ENCODE measurements at regions not wholly inside any gene's neighbourhood (a gene's known extent, or its start where the extent isn't known, plus 50 kb on each side); places are given as distances from the start of the nearest gene placed in this dataset.

DNA sequence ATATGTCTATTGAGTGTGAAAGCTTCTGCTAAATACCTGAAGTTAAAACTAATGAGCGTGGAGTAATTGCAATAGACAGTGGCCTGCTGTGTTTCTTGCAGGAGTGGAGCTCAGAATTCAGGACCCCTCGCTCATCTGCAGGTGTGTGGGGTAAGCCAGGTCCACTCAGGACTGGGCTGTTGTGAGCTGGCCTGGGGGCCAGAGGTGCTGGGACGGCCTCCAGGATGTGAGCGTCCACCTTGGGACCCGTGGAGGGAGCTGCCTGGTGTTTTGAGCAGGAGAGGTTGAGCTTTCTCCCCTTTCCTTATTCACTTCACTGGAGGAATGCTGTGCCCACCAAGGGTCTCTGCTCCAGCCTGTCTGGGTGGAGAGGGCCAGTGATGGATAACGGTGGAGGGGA lies 681.2 kb downstream of the BRD1 start:
- H3K27me3 ChIP-seq (ENCODE audit: control insufficient read depth in 5 of 5, insufficient read depth in 4 of 5, low read length in 5 of 5) = peaks cover 8 to 44% (median 25%) of the 10 kb centered on the region in 5 donors
- H3K27ac ChIP-seq (ENCODE audit: low read depth, low read length) = no peak overlapping the region
- peaks cover 0 to 2% (median 0%) of the 10 kb centered on the region in 5 donors for H3K9me3 ChIP-seq (ENCODE audit: control insufficient read depth in 5 of 5, low read length in 5 of 5)
- H3K4me3 ChIP-seq (ENCODE audit: low read depth in 1 of 5, low read length in 5 of 5) = no peak overlapping the region
- H3K36me3 ChIP-seq (ENCODE audit: control insufficient read depth in 5 of 5, insufficient read depth in 5 of 5, low read length in 5 of 5) = no peaks in the 10 kb centered on the region
- H3K4me1 ChIP-seq (ENCODE audit: control insufficient read depth in 5 of 5, insufficient read depth in 5 of 5, low read length in 5 of 5) = no peaks in the 10 kb centered on the region
- no peak overlapping the region for H3K9ac ChIP-seq (ENCODE audit: low read length in 5 of 5)

DNA sequence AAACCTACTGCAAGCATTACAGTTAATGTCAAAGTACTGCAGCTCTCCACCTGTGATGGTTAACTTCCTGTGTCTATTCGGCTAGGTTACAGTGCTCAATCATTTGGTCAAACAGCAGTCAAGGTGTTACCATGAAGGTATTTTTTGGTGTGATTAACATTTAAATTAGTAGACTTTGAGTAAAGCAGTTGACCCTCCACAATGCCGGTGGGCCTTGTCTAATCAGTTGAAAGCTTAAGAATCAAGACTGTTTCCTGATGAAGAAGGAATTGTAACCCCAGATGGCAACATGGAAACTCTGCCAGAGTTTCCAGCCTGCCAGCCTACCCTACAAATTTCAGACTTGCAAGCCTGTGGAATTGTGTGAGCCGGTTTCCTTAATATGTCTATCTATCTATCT lies 683.9 kb downstream of the BRD1 start:
- H3K9me3 ChIP-seq (ENCODE audit: control insufficient read depth in 5 of 5, low read length in 5 of 5) = peaks cover 0 to 2% (median 0%) of the 10 kb centered on the region in 5 donors
- H3K27me3 ChIP-seq (ENCODE audit: control insufficient read depth in 5 of 5, insufficient read depth in 4 of 5, low read length in 5 of 5) = peaks cover 15 to 41% (median 26%) of the 10 kb centered on the region in 5 donors
- H3K4me3 ChIP-seq (ENCODE audit: low read depth in 1 of 5, low read length in 5 of 5) = no peak overlapping the region
- no peaks in the 10 kb centered on the region for H3K36me3 ChIP-seq (ENCODE audit: control insufficient read depth in 5 of 5, insufficient read depth in 5 of 5, low read length in 5 of 5)
- no peak overlapping the region for H3K27ac ChIP-seq (ENCODE audit: low read depth, low read length)
- no peaks in the 10 kb centered on the region for H3K4me1 ChIP-seq (ENCODE audit: control insufficient read depth in 5 of 5, insufficient read depth in 5 of 5, low read length in 5 of 5)
- no peak overlapping the region for H3K9ac ChIP-seq (ENCODE audit: low read length in 5 of 5)

- no peak overlapping the region for H3K4me3 ChIP-seq (ENCODE audit: low read depth in 1 of 5, low read length in 5 of 5)
- no peaks in the 10 kb centered on the region for H3K36me3 ChIP-seq (ENCODE audit: control insufficient read depth in 5 of 5, insufficient read depth in 5 of 5, low read length in 5 of 5)
- peaks cover 13 to 33% (median 22%) of the 10 kb centered on the region in 5 donors for H3K27me3 ChIP-seq (ENCODE audit: control insufficient read depth in 5 of 5, insufficient read depth in 4 of 5, low read length in 5 of 5)
- H3K9me3 ChIP-seq (ENCODE audit: control insufficient read depth in 5 of 5, low read length in 5 of 5) = peaks cover 0 to 2% (median 0%) of the 10 kb centered on the region in 5 donors
- H3K9ac ChIP-seq (ENCODE audit: low read length in 5 of 5) = no peak overlapping the region
- H3K27ac ChIP-seq (ENCODE audit: low read depth, low read length) = no peak overlapping the region
- no peaks in the 10 kb centered on the region for H3K4me1 ChIP-seq (ENCODE audit: control insufficient read depth in 5 of 5, insufficient read depth in 5 of 5, low read length in 5 of 5)
These were observed 684.8 kb downstream of the BRD1 start for GRCh38 chr22:49142891-49143290.

DNA sequence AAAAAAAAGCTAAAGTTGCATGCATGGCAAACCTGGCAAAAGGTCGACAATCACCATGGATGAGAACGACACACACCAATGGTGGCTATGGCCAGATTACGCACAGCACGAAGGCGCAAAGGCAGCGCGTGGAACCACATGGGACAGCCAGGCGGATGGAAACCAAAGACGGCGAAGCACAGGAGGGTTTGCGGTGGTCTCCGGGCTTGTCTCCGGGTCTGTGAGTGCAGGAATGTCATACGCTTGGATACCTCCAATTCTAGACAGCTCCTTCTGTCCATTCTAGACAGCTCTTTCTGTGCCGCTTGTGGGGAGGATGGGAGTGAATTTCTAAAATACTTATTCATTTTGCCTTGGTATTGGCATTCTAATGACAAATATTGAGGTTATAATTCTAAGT lies 685.4 kb downstream of the BRD1 start:
- Histone ChIP-seq H3K36me3 (ENCODE audit: control insufficient read depth in 5 of 5, insufficient read depth in 5 of 5, low read length in 5 of 5) (no peaks in the 10 kb centered on the region), H3K4me3 (ENCODE audit: low read depth in 1 of 5, low read length in 5 of 5) (no peak overlapping the region), H3K4me1 (ENCODE audit: control insufficient read depth in 5 of 5, insufficient read depth in 5 of 5, low read length in 5 of 5) (no peaks in the 10 kb centered on the region), H3K9me3 (ENCODE audit: control insufficient read depth in 5 of 5, low read length in 5 of 5) (peaks cover 0 to 2% (median 0%) of the 10 kb centered on the region in 5 donors), H3K27me3 (ENCODE audit: control insufficient read depth in 5 of 5, insufficient read depth in 4 of 5, low read length in 5 of 5) (peaks cover 12 to 29% (median 21%) of the 10 kb centered on the region in 5 donors), H3K9ac (ENCODE audit: low read length in 5 of 5) (no peak overlapping the region), H3K27ac (ENCODE audit: low read depth, low read length) (no peak overlapping the region)

DNA sequence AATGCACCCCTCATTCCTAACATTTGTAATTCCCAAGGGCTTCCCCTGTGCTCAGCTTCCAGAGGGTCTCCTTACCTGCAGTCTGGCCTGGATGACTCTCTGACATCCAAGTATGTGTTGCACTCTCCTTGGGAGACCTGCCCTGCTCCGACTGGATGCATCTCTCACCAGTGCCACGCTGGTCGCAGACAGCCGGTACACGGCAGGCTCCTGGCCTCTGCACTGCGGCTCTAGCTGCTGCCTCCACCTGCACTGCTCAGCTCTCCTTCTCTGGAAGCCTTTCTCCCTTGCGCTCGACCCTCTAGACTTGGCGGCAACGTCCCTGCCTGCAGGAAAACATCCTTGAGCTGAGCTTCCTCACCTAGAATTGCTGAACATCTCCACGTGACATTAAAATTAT lies 685.9 kb downstream of the BRD1 start:
- H3K36me3 ChIP-seq (ENCODE audit: control insufficient read depth in 5 of 5, insufficient read depth in 5 of 5, low read length in 5 of 5) = no peaks in the 10 kb centered on the region

GRCh38 chr22:49140911-49141665 lies 686.6 kb downstream of the BRD1 start:
- Histone ChIP-seq H3K27me3 (ENCODE audit: control insufficient read depth in 5 of 5, insufficient read depth in 4 of 5, low read length in 5 of 5) (peaks cover 13 to 38% (median 29%) of the 10 kb centered on the region in 5 donors), H3K27ac (ENCODE audit: low read depth, low read length) (no peak overlapping the region), H3K9ac (ENCODE audit: low read length in 5 of 5) (no peak overlapping the region), H3K4me3 (ENCODE audit: low read depth in 1 of 5, low read length in 5 of 5) (no peak overlapping the region), H3K9me3 (ENCODE audit: control insufficient read depth in 5 of 5, low read length in 5 of 5) (peaks cover 0 to 2% (median 0%) of the 10 kb centered on the region in 5 donors), H3K4me1 (ENCODE audit: control insufficient read depth in 5 of 5, insufficient read depth in 5 of 5, low read length in 5 of 5) (no peaks in the 10 kb centered on the region), H3K36me3 (ENCODE audit: control insufficient read depth in 5 of 5, insufficient read depth in 5 of 5, low read length in 5 of 5) (no peaks in the 10 kb centered on the region)

More for the DNA sequence above, 685.9 kb downstream of the BRD1 start:
- Histone ChIP-seq H3K9ac (ENCODE audit: low read length in 5 of 5) (no peak overlapping the region), H3K9me3 (ENCODE audit: control insufficient read depth in 5 of 5, low read length in 5 of 5) (peaks cover 0 to 2% (median 0%) of the 10 kb centered on the region in 5 donors), H3K27me3 (ENCODE audit: control insufficient read depth in 5 of 5, insufficient read depth in 4 of 5, low read length in 5 of 5) (peaks cover 12 to 34% (median 26%) of the 10 kb centered on the region in 5 donors), H3K4me3 (ENCODE audit: low read depth in 1 of 5, low read length in 5 of 5) (no peak overlapping the region), H3K4me1 (ENCODE audit: control insufficient read depth in 5 of 5, insufficient read depth in 5 of 5, low read length in 5 of 5) (no peaks in the 10 kb centered on the region), H3K27ac (ENCODE audit: low read depth, low read length) (no peak overlapping the region)

GRCh38 chr22:49139492-49140151 lies 688.1 kb downstream of the BRD1 start:
- peaks cover 14 to 39% (median 31%) of the 10 kb centered on the region in 5 donors for H3K27me3 ChIP-seq (ENCODE audit: control insufficient read depth in 5 of 5, insufficient read depth in 4 of 5, low read length in 5 of 5)
- no peaks in the 10 kb centered on the region for H3K36me3 ChIP-seq (ENCODE audit: control insufficient read depth in 5 of 5, insufficient read depth in 5 of 5, low read length in 5 of 5)
- no peak overlapping the region for H3K27ac ChIP-seq (ENCODE audit: low read depth, low read length)
- H3K4me1 ChIP-seq (ENCODE audit: control insufficient read depth in 5 of 5, insufficient read depth in 5 of 5, low read length in 5 of 5) = no peaks in the 10 kb centered on the region
- H3K9ac ChIP-seq (ENCODE audit: low read length in 5 of 5) = no peak overlapping the region
- no peak overlapping the region for H3K4me3 ChIP-seq (ENCODE audit: low read depth in 1 of 5, low read length in 5 of 5)
- H3K9me3 ChIP-seq (ENCODE audit: control insufficient read depth in 5 of 5, low read length in 5 of 5) = no peaks in the 10 kb centered on the region

DNA sequence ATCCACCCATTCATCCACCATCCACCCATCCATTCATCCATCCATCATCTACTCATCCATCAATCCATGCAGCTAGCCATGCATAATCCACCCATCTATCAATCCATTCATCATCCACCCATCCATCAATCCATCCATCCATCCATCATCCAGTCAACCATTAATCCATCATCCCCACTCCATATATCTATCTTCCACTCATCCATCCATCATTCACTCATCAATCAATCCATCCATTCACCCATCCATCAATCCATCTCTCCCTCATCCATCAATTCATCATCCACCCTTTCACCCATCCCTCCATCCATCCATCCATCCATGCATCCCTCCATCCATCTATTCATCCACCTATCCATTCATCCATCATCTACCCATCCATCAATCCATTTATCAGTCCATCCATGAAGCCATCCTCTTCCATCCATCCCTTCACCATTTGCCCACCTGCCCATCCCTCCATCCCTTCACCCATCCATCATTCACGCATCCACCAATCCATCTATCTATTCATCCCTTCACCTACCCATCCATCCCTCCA lies 689.4 kb downstream of the BRD1 start:
- Histone ChIP-seq H3K27me3 (ENCODE audit: control insufficient read depth in 5 of 5, insufficient read depth in 4 of 5, low read length in 5 of 5) (peaks cover 19 to 44% (median 31%) of the 10 kb centered on the region in 5 donors), H3K27ac (ENCODE audit: low read depth, low read length) (no peak overlapping the region), H3K4me1 (ENCODE audit: control insufficient read depth in 5 of 5, insufficient read depth in 5 of 5, low read length in 5 of 5) (no peaks in the 10 kb centered on the region), H3K36me3 (ENCODE audit: control insufficient read depth in 5 of 5, insufficient read depth in 5 of 5, low read length in 5 of 5) (no peaks in the 10 kb centered on the region), H3K4me3 (ENCODE audit: low read depth in 1 of 5, low read length in 5 of 5) (no peak overlapping the region), H3K9ac (ENCODE audit: low read length in 5 of 5) (no peak overlapping the region), H3K9me3 (ENCODE audit: control insufficient read depth in 5 of 5, low read length in 5 of 5) (no peaks in the 10 kb centered on the region)

- Histone ChIP-seq H3K4me1 (ENCODE audit: control insufficient read depth in 5 of 5, insufficient read depth in 5 of 5, low read length in 5 of 5) (no peaks in the 10 kb centered on the region), H3K27me3 (ENCODE audit: control insufficient read depth in 5 of 5, insufficient read depth in 4 of 5, low read length in 5 of 5) (peaks cover 20 to 46% (median 33%) of the 10 kb centered on the region in 5 donors), H3K9me3 (ENCODE audit: control insufficient read depth in 5 of 5, low read length in 5 of 5) (no peaks in the 10 kb centered on the region), H3K36me3 (ENCODE audit: control insufficient read depth in 5 of 5, insufficient read depth in 5 of 5, low read length in 5 of 5) (no peaks in the 10 kb centered on the region), H3K27ac (ENCODE audit: low read depth, low read length) (no peak overlapping the region), H3K9ac (ENCODE audit: low read length in 5 of 5) (no peak overlapping the region), H3K4me3 (ENCODE audit: low read depth in 1 of 5, low read length in 5 of 5) (no peak overlapping the region)
These were observed 690.4 kb downstream of the BRD1 start for GRCh38 chr22:49137206-49137840.

- Histone ChIP-seq H3K4me3 (ENCODE audit: low read depth in 1 of 5, low read length in 5 of 5) (no peak overlapping the region), H3K27ac (ENCODE audit: low read depth, low read length) (no peak overlapping the region), H3K9ac (ENCODE audit: low read length in 5 of 5) (no peak overlapping the region), H3K9me3 (ENCODE audit: control insufficient read depth in 5 of 5, low read length in 5 of 5) (no peaks in the 10 kb centered on the region), H3K27me3 (ENCODE audit: control insufficient read depth in 5 of 5, insufficient read depth in 4 of 5, low read length in 5 of 5) (peaks cover 20 to 45% (median 33%) of the 10 kb centered on the region in 5 donors), H3K4me1 (ENCODE audit: control insufficient read depth in 5 of 5, insufficient read depth in 5 of 5, low read length in 5 of 5) (no peaks in the 10 kb centered on the region), H3K36me3 (ENCODE audit: control insufficient read depth in 5 of 5, insufficient read depth in 5 of 5, low read length in 5 of 5) (no peaks in the 10 kb centered on the region)
These were observed 690.9 kb downstream of the BRD1 start for GRCh38 chr22:49136816-49137180.
